Ammon's horn (tissue), 1 donor: ENCODE measurements at regions not wholly inside any gene's neighbourhood (a gene's known extent, or its start where the extent isn't known, plus 50 kb on each side); places are given as distances from the start of the nearest gene placed in this dataset.
A peak's percentile ranks its signal among the peaks of the same experiment; 100 is the strongest.
"Not testable (repeated sequence)": the region's sequence is repeated elsewhere in the genome, so short reads cannot be mapped to it uniquely, and the experiment has no call there.

Source experiments
- DNase-seq: peaks from one replicate; pipeline ENCODE4 v3.0.0-alpha.2; 2016; ENCODE audit warnings: low spot score

- no peak for DNase-seq
Measured at GRCh38 chr12:74685385-74685784, 147.8 kb downstream of the ATXN7L3B start.

DNA sequence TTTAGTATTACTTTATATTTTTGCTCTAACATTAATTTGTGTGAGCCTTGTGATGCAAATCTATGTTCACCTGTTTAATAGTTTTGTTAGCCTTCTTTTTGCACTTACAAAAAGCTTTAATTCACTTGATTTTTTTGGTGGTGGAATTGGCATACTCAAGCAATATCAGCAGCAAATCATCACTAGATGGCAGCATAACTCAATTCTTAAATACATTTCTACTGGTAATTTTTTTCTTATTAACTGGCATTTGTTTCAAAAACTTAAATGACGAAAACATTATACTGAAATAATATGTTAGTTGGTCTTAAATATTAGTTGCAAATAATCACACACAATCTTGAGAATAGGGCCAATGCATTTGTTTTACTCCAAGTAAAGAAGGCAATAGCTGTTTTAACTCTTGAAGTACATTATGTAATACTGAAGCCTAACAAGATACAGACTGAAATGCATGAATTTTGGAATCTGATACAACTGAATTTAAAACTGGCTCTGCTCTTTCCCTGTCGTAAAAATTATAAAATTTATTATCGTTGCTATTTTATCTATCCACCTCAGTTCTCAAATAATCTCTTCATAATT, 151.5 kb downstream of the ATXN7L3B start:
- peak; percentile 66 for DNase-seq

GRCh38 chr12:74689929-74690328, 152.3 kb downstream of the ATXN7L3B start:
- DNase-seq, result no peak

DNA sequence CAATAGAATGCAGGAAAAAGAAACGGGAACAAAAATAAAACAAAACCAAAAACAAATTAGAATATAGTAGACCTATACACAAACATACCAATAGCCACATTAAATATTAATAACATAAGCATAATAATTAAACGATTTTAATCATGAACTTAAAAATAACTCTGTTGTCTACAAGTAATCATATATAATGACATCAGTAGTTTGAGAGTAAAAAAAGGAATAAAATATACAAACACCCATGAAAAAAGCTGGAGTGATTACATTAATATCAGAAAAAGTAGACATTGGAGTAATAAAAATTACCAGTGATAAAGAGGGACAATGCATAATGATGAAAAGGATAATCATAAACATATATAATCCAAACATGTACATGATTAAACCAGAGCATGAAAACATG, 181.8 kb downstream of the ATXN7L3B start:
- DNase-seq, result no peak

DNA sequence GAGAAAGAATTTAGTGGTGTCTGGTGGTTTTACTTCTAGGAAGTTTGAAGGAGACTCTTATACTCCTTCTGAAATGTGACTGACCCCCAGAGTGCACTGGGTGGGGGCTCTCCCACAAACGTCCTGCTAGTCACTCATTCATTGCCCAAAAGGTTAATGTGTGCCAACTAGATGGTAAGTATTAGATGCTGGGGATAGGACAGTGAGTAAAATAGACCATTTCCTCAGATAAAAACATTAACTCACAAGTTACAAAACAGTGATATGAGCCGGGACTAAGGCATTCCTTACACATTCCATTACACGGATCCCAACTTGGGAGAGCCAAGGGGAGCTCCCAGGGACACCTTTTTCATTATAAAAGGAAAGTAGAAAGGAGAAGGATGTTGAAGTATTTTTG, 185.1 kb downstream of the ATXN7L3B start:
- no peak for DNase-seq

- no peak for DNase-seq
Measured at GRCh38 chr12:74725154-74725553, 187.5 kb downstream of the ATXN7L3B start.

DNA sequence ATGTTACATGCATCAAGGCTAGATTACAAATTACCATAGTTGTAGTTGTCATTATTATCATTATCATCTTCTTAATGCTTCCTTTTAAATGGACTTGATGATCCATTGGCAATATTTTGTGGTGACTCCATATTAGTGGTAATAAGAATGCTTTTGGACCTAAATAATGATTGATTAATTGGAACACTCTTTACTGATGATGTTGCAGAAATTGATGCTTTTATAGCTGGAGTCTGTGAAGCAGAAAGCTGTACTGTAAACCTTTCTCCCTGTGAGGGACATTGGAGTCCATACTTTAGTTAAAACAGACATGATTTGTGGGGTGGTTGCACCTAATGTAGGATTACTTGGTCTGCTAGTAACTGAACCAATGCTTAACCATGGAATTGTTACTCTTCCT, 190.4 kb downstream of the ATXN7L3B start:
- no peak for DNase-seq

- DNase-seq, result no peak
Measured at GRCh38 chr12:74732164-74732784, 194.6 kb downstream of the ATXN7L3B start.

DNA sequence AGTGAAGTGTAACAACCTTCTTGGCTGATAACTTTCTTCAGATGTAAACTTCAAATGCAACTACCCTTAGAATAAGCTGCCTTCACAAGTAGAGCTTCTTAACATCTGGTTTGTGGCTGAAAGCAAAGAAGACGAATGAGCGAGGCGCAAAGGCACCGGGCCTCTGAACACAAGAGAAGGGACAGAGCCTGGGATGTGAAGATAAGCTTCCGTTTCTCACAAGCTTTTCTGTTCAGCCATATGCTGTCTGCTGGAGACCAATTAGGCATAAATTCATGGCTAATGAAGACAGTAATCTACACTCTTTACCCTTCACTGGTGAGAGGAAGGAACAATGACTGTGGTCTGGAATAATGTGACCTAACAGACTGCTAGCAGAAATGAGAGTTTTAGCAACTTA, 195.2 kb downstream of the ATXN7L3B start:
- DNase-seq, result no peak

- DNase-seq, result peak; percentile 19
Measured at GRCh38 chr12:74741112-74741511, 203.5 kb downstream of the ATXN7L3B start.

DNA sequence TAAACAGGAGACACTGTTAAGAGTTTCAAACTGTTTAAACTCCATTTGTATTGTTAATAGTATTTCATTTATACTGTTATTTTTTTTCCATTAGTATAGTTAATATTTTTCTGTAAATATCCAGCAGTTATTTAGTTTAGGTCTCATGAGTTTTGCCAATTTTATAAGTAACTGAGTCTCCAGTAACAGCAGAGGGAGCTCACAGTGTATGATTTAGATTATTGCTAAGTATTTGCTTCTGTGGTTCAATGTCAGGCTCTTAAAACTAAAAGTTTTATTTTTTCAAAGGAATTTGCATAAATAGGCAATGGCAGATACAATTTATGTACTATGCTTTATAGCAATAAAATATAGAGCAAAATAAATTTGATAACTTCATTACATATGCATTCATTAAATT, 209.7 kb downstream of the ATXN7L3B start:
- DNase-seq, result no peak

- DNase-seq, result no peak
Measured at GRCh38 chr12:74751441-74751840, 213.8 kb downstream of the ATXN7L3B start.

GRCh38 chr12:74752215-74752614, 214.6 kb downstream of the ATXN7L3B start:
- no peak for DNase-seq

DNA sequence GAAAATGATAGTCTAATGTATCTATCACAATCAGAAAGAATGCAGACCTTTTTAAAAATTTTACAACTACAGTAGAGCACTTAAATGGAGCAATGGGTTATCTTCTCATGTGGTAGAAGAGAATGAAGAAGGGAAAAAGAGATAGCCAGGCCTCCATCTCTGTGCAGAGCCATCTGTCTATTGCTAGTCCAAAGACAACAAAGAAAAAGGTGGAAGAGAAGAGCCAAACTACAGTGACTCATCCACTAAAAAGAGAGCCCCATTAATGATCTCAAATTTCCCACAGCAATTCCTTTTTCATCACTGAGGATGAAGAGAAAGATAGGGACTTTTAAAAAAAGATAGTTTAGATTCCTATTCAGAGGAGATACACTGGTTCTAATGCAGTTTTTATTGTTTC, 232.9 kb downstream of the ATXN7L3B start:
- no peak for DNase-seq

DNA sequence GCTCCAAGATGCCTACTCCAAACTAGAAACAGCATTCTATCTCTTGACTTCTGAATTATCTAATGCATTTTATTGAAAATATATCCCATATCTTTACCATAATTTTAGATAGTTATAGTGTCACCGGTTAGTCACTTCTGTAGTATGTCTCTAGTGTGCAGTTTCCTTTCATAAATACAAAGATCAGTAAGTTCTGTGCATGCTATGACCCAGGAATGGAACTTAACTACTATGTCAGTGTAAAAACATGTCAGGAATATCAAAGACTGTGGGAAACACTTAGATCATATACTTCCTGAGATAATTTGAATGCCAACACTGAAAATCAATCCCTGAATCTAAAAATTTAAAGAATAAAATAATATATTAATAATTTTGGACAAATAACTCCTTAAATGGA, 237.6 kb downstream of the ATXN7L3B start:
- DNase-seq, result no peak

GRCh38 chr12:74776378-74776777, 238.7 kb downstream of the ATXN7L3B start:
- no peak for DNase-seq

DNA sequence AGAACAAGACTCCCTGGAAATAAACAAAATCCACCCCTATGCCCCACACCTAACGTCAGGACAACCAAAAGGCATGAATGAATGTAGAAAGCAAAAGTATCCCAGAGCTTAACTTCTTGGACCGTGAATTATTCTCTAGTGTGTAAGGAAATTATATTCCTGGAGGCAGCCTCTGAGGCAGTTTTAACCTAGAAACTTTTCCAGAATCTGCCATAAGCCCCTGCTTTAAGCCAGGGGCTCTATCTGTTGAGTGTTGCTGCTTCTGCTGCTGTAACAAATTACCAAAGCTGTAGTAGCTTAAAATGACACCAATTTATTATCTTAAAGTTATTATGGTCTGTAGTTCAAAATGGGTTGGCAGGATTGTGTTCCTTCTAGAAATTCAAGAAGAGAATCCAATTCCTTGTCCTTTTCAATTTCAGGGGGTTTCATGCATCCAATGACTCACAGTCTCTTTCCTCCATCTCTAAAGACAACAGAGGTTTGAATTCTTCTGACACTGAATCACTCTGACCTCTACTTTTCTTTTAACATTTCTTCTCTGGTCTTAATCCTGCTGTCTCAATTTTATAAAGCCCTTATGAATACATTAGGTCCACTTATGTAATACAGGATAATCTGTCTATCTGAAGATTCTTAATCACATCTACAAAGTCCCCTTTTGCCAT, 242.7 kb downstream of the ATXN7L3B start:
- no peak for DNase-seq

DNA sequence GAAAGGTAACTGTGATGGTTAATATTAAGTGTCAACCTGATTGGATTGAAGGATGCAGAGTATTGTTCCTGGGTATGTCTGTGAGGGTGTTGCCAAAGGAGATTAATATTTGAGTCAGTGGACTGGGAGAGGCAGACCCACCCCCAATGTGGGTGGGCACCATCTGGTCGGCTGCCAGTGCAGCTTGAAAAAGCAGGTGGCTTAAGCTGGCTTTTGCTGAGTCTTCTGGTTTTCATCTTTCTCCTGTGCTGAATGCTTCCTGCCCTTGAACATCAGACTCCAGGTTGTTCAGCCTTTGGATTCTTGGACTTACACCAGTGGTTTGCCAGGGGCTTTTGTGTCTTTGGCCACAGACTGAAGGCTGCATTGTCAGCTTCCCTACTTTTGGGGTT, 243.2 kb downstream of the ATXN7L3B start:
- not testable (repeated sequence) for DNase-seq

DNA sequence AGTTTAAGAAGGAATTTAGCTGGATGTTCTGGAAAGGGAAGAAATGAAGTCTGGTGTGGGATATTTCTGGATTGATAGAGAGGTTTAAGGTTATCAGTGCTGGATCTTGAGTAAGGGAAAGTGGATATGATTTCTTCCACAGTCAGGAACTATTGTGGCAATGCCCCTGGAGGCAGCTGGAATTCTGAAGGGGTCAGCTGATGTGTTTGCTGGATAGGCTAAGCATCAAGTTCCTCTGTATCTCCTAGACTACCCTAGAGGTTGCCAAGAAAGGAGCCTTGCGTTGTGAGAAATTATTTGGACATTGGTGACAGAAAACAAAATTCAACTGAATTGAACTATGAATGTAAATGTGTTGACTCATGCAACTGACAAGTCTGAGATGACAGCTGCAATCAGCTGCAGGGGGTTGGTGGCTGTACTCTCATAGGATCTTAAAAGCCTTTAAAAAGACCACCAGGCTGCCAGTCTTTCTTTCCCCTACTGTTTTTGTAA, 244.4 kb downstream of the ATXN7L3B start:
- no peak for DNase-seq

- no peak for DNase-seq
Measured at GRCh38 chr12:74790931-74791330, 253.3 kb downstream of the ATXN7L3B start.

DNA sequence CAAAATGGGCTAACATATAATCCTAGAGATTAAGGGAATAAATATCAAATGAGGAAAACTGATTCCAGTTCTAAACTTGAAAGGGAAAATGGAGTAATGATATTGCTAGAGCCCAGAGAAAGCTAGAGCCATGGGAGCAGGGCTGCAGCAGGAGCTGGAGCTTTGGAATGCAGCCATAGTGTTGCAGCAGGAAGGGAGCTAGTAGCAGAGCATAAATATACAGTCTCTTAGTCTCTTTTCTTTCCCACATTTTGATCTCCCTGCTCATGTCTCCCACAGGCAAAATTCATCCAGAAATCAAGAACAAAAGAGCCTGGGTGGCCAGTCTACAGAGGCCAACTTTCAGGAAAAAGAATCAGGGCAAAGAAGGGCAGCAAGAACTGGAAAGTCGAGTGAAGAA, 253.7 kb downstream of the ATXN7L3B start:
- peak; percentile 11 for DNase-seq

DNA sequence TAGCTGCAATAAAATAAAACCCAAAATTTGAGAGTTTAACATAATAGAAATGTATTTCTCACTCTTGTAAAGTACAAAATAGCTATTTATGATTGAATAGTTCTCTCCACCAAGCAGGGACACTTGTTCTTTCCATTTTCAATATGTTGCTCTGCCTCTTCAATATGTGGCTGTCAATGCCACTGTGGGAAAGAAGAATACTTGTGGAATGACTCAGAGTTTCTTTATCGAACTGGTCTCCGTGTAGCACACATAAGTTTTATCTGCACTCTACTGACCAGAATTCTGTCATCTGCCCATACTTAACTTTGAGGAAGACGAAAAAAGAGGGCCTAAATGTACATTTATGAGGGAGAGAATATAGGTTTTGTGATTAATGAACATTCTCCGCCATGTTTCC, 256.9 kb downstream of the ATXN7L3B start:
- no peak for DNase-seq

DNA sequence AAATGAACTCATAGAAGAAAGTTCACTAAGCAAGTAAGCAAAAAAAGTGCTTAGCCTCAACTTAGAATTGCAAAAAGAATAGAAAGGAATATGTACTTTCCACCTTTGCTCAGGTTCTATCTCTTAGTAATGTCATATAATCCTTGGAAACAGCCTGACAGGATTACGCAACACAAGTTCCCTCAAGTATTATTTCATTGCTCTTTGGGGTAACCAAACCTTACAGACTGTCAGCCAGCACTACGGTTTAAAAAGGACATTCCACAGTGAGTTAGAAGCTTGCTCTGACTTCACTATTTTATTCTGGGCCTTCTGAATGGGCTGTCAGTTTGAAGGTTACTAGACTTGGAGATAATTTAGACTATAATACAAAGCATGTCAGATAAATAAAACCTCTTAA, 264.0 kb downstream of the ATXN7L3B start:
- no peak for DNase-seq
